Gastroesophageal sphincter (tissue), 3 donors: ENCODE measurements at regions not wholly inside any gene's neighbourhood (a gene's known extent, or its start where the extent isn't known, plus 50 kb on each side); places are given as distances from the start of the nearest gene placed in this dataset.

ENCODE experiments used
- EP300 ChIP-seq: sonication (generic); formaldehyde crosslinking; IDR thresholded peaks from one replicate; pipeline ENCODE4 v1.6.1; 2017; ENCODE audit warnings: antibody characterized with exemption, mild to moderate bottlenecking
- POLR2A ChIP-seq, 2 donors: fragments of 450-650 bp; IDR thresholded peaks; one replicate each; pipeline ENCODE4 v1.6.1; 2017; ENCODE audit warnings: antibody characterized with exemption in 2 of 2, mild to moderate bottlenecking in 2 of 2, moderate library complexity in 1 of 2
- POLR2AphosphoS5 ChIP-seq: sonication (generic); formaldehyde crosslinking; IDR thresholded peaks from one replicate; pipeline ENCODE4 v1.6.1; 2017; ENCODE audit warnings: antibody characterized with exemption
- TF ChIP-seq, protein P1 (sequence below), 4 experiments: fragments of 200-600 bp in 2 of 4; fragments of 450-650 bp in 2 of 4; sonication (generic) in 1 of 4; IDR thresholded peaks; one replicate each; pipeline ENCODE4 v1.5.1; 2017 to 2019; ENCODE audit warnings: antibody characterized with exemption in 4 of 4, mild to moderate bottlenecking in 2 of 4, moderate library complexity in 2 of 4

DNA sequence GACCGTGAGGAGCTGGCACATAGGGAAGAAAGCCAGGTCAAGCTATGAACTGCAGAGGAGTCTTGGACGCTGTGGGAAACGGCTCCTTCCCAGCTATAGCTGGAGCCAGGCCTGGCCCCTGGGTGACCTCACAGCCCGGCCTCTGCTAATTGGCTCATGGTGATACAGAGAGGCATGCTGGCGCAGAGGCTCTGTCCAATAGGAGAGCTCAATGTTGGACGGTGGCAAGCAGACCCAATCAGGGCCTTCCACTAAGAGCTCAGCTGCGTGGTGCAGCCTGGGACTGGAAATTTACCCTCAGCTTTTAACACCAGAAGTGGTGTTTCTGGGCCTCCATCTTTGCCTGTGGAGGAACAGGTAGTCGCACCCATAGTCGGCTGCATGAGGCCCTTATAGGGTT is 64.4 kb upstream of the GRHL3 start:
- TF ChIP-seq, protein P1, sequence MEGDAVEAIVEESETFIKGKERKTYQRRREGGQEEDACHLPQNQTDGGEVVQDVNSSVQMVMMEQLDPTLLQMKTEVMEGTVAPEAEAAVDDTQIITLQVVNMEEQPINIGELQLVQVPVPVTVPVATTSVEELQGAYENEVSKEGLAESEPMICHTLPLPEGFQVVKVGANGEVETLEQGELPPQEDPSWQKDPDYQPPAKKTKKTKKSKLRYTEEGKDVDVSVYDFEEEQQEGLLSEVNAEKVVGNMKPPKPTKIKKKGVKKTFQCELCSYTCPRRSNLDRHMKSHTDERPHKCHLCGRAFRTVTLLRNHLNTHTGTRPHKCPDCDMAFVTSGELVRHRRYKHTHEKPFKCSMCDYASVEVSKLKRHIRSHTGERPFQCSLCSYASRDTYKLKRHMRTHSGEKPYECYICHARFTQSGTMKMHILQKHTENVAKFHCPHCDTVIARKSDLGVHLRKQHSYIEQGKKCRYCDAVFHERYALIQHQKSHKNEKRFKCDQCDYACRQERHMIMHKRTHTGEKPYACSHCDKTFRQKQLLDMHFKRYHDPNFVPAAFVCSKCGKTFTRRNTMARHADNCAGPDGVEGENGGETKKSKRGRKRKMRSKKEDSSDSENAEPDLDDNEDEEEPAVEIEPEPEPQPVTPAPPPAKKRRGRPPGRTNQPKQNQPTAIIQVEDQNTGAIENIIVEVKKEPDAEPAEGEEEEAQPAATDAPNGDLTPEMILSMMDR (IDR thresholded peaks at IDR 0.05), result no peak
- TF ChIP-seq EP300 (no peak), POLR2AphosphoS5 (no peak), POLR2A (IDR thresholded peaks at IDR 0.05) (no peak)
